ENCODE measurements at regions not wholly inside any gene's neighbourhood (a gene's known extent, or its start where the extent isn't known, plus 50 kb on each side); places are given as distances from the start of the nearest gene placed in this dataset.

GRCh38 chr3:150217691-150218090 is 190.4 kb upstream of the TSC22D2 start:
- Histone ChIP-seq H3K36me3 (ENCODE audit: insufficient read depth, insufficient read length, low read length) (no peaks in the 10 kb centered on the region), H3K4me3 (ENCODE audit: insufficient read length, low read depth) (no peak overlapping the region), H3K27me3 (ENCODE audit: insufficient read depth, insufficient read length) (peaks cover 23% of the 10 kb centered on the region), H3K4me1 (ENCODE audit: insufficient read depth, insufficient read length) (peaks cover 16% of the 10 kb centered on the region), H3K9ac (ENCODE audit: insufficient read length, low read depth) (no peak overlapping the region), H3K9me3 (ENCODE audit: insufficient read depth, low read length) (peaks cover 11% of the 10 kb centered on the region)
- DNase-seq (ENCODE audit: low read depth, low spot score) = no peak
- no peak for TF ChIP-seq SUZ12 (IDR thresholded peaks at IDR 0.05; ENCODE audit: extremely low read depth, insufficient read depth, insufficient read length)
- no peak for TF ChIP-seq ZNF274 (IDR thresholded peaks at IDR 0.05; ENCODE audit: low read depth, low read length)
- TF ChIP-seq YY1 (IDR thresholded peaks at IDR 0.05; ENCODE audit: insufficient read depth, insufficient read length) = no peak

- Histone ChIP-seq H3K4me1 (ENCODE audit: insufficient read depth, insufficient read length) (peaks cover 16% of the 10 kb centered on the region), H3K9me3 (ENCODE audit: insufficient read depth, low read length) (peaks cover 11% of the 10 kb centered on the region), H3K9ac (ENCODE audit: insufficient read length, low read depth) (no peak overlapping the region), H3K27me3 (ENCODE audit: insufficient read depth, insufficient read length) (peaks cover 22% of the 10 kb centered on the region), H3K36me3 (ENCODE audit: insufficient read depth, insufficient read length, low read length) (no peaks in the 10 kb centered on the region), H3K4me3 (ENCODE audit: insufficient read length, low read depth) (no peak overlapping the region)
- TF ChIP-seq YY1 (IDR thresholded peaks at IDR 0.05; ENCODE audit: insufficient read depth, insufficient read length) (no peak), SUZ12 (IDR thresholded peaks at IDR 0.05; ENCODE audit: extremely low read depth, insufficient read depth, insufficient read length) (no peak), ZNF274 (IDR thresholded peaks at IDR 0.05; ENCODE audit: low read depth, low read length) (no peak)
- no peak for DNase-seq (ENCODE audit: low read depth, low spot score)
Observed at GRCh38 chr3:150216866-150217600, 191.1 kb upstream of the TSC22D2 start.

- no peak overlapping the region for H3K9ac ChIP-seq (ENCODE audit: insufficient read length, low read depth)
- H3K9me3 ChIP-seq (ENCODE audit: insufficient read depth, low read length) = peaks cover 11% of the 10 kb centered on the region
- peaks cover 15% of the 10 kb centered on the region for H3K27me3 ChIP-seq (ENCODE audit: insufficient read depth, insufficient read length)
- TF ChIP-seq SUZ12 (IDR thresholded peaks at IDR 0.05; ENCODE audit: extremely low read depth, insufficient read depth, insufficient read length) (no peak), YY1 (IDR thresholded peaks at IDR 0.05; ENCODE audit: insufficient read depth, insufficient read length) (no peak), ZNF274 (IDR thresholded peaks at IDR 0.05; ENCODE audit: low read depth, low read length) (no peak)
- no peaks in the 10 kb centered on the region for H3K36me3 ChIP-seq (ENCODE audit: insufficient read depth, insufficient read length, low read length)
- peaks cover 11% of the 10 kb centered on the region for H3K4me1 ChIP-seq (ENCODE audit: insufficient read depth, insufficient read length)
- DNase-seq (ENCODE audit: low read depth, low spot score) = peak; percentile 48
- no peak overlapping the region for H3K4me3 ChIP-seq (ENCODE audit: insufficient read length, low read depth)
Observed at GRCh38 chr3:150216041-150216811, 191.9 kb upstream of the TSC22D2 start.

- H3K9me3 ChIP-seq (ENCODE audit: insufficient read depth, low read length) = peaks cover 11% of the 10 kb centered on the region
- peaks cover 11% of the 10 kb centered on the region for H3K4me1 ChIP-seq (ENCODE audit: insufficient read depth, insufficient read length)
- no peak for DNase-seq (ENCODE audit: low read depth, low spot score)
- H3K9ac ChIP-seq (ENCODE audit: insufficient read length, low read depth) = no peak overlapping the region
- peaks cover 15% of the 10 kb centered on the region for H3K27me3 ChIP-seq (ENCODE audit: insufficient read depth, insufficient read length)
- no peak overlapping the region for H3K4me3 ChIP-seq (ENCODE audit: insufficient read length, low read depth)
- H3K36me3 ChIP-seq (ENCODE audit: insufficient read depth, insufficient read length, low read length) = no peaks in the 10 kb centered on the region
- TF ChIP-seq SUZ12 (IDR thresholded peaks at IDR 0.05; ENCODE audit: extremely low read depth, insufficient read depth, insufficient read length) = no peak
- TF ChIP-seq ZNF274 (IDR thresholded peaks at IDR 0.05; ENCODE audit: low read depth, low read length) = no peak
- no peak for TF ChIP-seq YY1 (IDR thresholded peaks at IDR 0.05; ENCODE audit: insufficient read depth, insufficient read length)
Observed at GRCh38 chr3:150215616-150216015, 192.5 kb upstream of the TSC22D2 start.

GRCh38 chr3:150213577-150213976 is 194.5 kb upstream of the TSC22D2 start:
- peaks cover 20% of the 10 kb centered on the region for H3K9me3 ChIP-seq (ENCODE audit: insufficient read depth, low read length)
- no peak for TF ChIP-seq ZNF274 (IDR thresholded peaks at IDR 0.05; ENCODE audit: low read depth, low read length)
- TF ChIP-seq SUZ12 (IDR thresholded peaks at IDR 0.05; ENCODE audit: extremely low read depth, insufficient read depth, insufficient read length) = no peak
- no peak for TF ChIP-seq YY1 (IDR thresholded peaks at IDR 0.05; ENCODE audit: insufficient read depth, insufficient read length)
- no peak for DNase-seq (ENCODE audit: low read depth, low spot score)

GRCh38 chr3:150210461-150211110 is 197.5 kb upstream of the TSC22D2 start:
- Histone ChIP-seq H3K36me3 (ENCODE audit: insufficient read depth, insufficient read length, low read length) (no peaks in the 10 kb centered on the region), H3K27me3 (ENCODE audit: insufficient read depth, insufficient read length) (no peaks in the 10 kb centered on the region), H3K9me3 (ENCODE audit: insufficient read depth, low read length) (peaks cover 10% of the 10 kb centered on the region; the same call in 1 of the 2 replicates), H3K9ac (ENCODE audit: insufficient read length, low read depth) (no peak overlapping the region), H3K4me3 (ENCODE audit: insufficient read length, low read depth) (no peak overlapping the region), H3K4me1 (ENCODE audit: insufficient read depth, insufficient read length) (peaks cover 2% of the 10 kb centered on the region)
- no peak for DNase-seq (ENCODE audit: low read depth, low spot score)
- TF ChIP-seq SUZ12 (IDR thresholded peaks at IDR 0.05; ENCODE audit: extremely low read depth, insufficient read depth, insufficient read length) (no peak), YY1 (IDR thresholded peaks at IDR 0.05; ENCODE audit: insufficient read depth, insufficient read length) (no peak), ZNF274 (IDR thresholded peaks at IDR 0.05; ENCODE audit: low read depth, low read length) (no peak)

More at GRCh38 chr3:150213577-150213976, 194.5 kb upstream of the TSC22D2 start:
- Histone ChIP-seq H3K4me1 (ENCODE audit: insufficient read depth, insufficient read length) (peaks cover 11% of the 10 kb centered on the region), H3K4me3 (ENCODE audit: insufficient read length, low read depth) (no peak overlapping the region), H3K36me3 (ENCODE audit: insufficient read depth, insufficient read length, low read length) (no peaks in the 10 kb centered on the region), H3K9ac (ENCODE audit: insufficient read length, low read depth) (no peak overlapping the region), H3K27me3 (ENCODE audit: insufficient read depth, insufficient read length) (peaks cover 13% of the 10 kb centered on the region)

All from NT2/D1 (cell line).